ENCODE measurements at regions not wholly inside any gene's neighbourhood (a gene's known extent, or its start where the extent isn't known, plus 50 kb on each side); places are given as distances from the start of the nearest gene placed in this dataset.

DNA sequence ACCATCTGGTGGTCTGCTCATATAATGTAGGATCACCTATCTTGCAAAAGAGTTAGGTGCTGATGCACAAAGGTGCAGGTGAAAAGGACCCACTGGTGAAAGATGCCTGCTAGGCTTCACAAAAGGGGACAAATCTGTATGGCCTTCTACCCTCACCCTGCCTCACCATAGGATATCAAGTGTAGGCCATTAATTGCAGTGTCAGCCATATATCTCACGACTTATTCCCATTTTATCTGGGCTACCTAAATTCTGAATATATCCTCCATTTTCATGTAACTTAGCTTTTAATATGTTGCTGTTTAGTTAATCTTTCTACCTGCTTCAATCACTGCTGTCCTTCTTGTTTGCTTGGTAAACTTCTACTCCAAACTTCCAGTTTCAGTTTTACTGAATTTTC, 84.2 kb upstream of the DPH5 start:
- DNase-seq (ENCODE audit: low read depth): no peak
- H3K4me3 ChIP-seq (ENCODE audit: low read length): no peak overlapping the region
- TF ChIP-seq, protein P1, sequence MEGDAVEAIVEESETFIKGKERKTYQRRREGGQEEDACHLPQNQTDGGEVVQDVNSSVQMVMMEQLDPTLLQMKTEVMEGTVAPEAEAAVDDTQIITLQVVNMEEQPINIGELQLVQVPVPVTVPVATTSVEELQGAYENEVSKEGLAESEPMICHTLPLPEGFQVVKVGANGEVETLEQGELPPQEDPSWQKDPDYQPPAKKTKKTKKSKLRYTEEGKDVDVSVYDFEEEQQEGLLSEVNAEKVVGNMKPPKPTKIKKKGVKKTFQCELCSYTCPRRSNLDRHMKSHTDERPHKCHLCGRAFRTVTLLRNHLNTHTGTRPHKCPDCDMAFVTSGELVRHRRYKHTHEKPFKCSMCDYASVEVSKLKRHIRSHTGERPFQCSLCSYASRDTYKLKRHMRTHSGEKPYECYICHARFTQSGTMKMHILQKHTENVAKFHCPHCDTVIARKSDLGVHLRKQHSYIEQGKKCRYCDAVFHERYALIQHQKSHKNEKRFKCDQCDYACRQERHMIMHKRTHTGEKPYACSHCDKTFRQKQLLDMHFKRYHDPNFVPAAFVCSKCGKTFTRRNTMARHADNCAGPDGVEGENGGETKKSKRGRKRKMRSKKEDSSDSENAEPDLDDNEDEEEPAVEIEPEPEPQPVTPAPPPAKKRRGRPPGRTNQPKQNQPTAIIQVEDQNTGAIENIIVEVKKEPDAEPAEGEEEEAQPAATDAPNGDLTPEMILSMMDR (conservative IDR thresholded peaks at IDR 0.05; ENCODE audit: low read depth, low read length): no peak

DNA sequence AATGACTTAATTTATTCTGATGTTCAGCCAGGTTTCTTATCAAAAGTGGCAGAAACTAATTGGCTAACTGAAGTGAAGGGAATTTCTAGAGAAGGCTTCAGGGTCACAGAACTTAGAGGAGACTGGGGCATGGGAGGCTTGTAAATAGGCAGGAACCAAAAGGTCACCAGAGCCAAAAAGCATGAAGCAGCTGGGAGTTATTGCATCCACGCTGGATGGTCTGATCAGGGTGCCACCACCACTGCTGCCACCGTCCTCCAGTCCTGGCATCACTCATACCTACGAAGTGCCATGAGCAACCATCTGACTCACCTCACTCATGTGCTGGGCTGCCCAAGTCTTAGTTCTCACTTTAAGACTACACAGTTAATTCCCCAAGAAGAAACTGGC, 82.5 kb upstream of the DPH5 start:
- DNase-seq (ENCODE audit: low read depth): no peak
- no peak overlapping the region for H3K4me3 ChIP-seq (ENCODE audit: low read length)
- TF ChIP-seq, protein P1 (conservative IDR thresholded peaks at IDR 0.05; ENCODE audit: low read depth, low read length): no peak

DNA sequence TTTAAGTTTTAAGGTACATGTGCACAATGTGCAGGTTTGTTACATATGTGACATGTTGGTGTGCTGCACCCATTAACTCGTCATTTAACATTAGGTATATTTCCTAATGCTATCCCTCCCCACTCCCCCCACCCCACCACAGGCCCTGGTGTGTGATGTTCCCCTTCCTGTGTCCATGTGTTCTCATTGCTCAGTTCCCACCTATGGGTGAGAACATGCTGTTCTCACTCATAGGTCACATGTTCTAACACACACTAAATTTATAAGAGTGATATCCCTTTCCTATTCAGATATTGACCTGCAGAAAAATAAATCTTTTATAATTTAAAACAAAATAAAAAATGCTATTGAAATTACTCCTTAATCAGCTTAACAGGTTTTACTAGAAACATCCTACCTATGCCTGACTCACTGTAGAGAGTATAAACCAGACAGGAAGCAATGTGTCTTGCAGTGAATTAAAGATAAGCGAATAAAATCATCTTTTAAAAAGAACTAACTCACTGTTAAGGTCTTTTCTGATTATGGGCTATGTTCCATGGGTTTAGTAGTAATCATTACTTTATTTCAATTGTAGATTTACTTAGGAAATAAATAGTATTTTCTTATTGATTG, 82.0 kb upstream of the DPH5 start:
- TF ChIP-seq, protein P1 (conservative IDR thresholded peaks at IDR 0.05; ENCODE audit: low read depth, low read length): no peak
- no peak for DNase-seq (ENCODE audit: low read depth)
- H3K4me3 ChIP-seq (ENCODE audit: low read length): no peak overlapping the region

DNA sequence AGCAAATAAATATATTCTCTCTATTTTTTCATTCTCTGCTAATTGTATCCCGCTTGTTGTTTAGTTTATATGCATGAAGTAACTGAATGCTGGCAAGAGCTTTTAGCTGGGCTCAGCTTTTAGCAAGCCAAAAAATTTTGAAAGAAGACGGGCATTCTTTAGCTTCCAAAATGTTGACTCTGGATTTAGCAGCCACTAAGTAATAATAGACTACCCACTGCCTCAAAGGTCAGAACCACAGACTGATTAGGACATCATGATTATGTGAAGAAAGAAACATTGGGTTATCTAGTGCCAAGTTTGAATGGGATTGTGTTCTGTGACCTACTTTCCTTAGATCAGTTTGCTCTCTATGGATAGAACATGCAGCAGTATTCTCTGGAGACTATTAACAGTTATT, 80.3 kb upstream of the DPH5 start:
- TF ChIP-seq, protein P1 (conservative IDR thresholded peaks at IDR 0.05; ENCODE audit: low read depth, low read length): no peak
- H3K4me3 ChIP-seq (ENCODE audit: low read length): no peak overlapping the region
- DNase-seq (ENCODE audit: low read depth): no peak

DNA sequence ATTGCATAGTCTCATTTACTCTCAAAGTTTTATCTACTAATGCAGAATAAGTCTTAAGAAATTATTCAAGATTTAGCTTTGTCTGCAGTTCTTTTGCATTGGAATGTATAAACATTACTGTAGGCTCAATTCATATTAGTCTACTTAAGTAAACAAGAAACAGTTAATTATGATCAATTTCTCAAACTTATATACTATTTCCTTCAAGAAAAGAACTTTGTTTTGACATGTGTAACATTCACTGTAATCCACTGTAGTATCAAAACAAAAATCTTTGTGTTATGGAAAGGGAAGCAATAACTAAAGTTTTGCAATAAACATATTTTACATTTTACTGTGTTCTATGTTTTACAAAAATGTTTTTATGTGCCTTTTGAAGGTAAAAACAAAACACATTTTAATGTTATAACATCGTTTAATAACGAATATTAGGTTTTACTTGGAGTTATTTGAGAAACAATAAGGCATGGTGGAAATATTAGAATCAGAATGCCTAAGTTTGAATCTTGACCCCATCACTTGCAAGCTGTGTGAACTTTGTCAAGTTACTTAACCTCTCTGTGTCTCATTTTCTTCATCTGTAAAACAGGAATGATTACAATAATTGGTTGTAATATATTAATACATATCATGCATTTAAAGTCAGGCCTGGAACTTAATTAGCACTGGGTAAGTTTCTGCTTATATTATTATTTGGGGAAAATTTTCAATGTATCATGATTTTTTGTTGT, 77.0 kb upstream of the DPH5 start:
- TF ChIP-seq, protein P1 (conservative IDR thresholded peaks at IDR 0.05; ENCODE audit: low read depth, low read length): no peak
- no peak overlapping the region for H3K4me3 ChIP-seq (ENCODE audit: low read length)
- DNase-seq (ENCODE audit: low read depth): no peak

DNA sequence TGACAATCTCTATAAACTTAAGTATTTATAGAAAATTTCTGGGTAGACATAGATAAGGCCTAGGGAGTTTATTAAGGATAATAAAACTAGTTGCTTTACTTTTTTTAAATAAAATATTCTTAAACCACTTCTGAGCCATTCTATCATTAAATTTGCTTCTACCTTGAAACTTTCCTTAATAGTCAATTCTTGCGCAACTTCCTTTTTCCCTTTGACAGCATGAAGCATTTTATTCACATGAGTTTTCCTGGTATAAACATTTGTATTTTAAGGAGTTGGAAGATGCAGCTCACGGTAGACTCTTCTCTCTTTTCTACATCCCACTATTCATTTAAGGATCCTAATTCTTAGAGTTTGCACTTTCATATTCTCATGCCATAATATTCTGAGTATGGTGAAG, 75.8 kb upstream of the DPH5 start:
- no peak overlapping the region for H3K4me3 ChIP-seq (ENCODE audit: low read length)
- TF ChIP-seq, protein P1 (conservative IDR thresholded peaks at IDR 0.05; ENCODE audit: low read depth, low read length): no peak
- DNase-seq (ENCODE audit: low read depth): no peak

DNA sequence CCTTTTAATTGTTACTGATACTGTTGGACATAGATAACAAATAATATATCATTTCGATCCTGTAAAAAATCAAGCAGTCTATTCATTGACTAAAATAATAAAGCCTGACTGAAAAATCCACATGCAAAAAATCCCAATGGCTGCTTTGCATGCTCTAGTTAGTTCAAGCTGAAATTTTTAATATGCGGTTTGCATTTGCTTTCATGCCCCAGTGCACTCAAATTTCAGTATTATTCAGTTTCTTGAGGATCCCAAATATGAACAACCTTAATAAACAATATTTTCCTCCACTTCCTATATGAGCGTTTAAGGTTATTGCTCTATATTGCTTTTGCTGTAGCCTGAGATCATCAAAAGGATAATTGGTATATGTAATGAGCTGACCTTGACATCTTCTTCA, 75.1 kb upstream of the DPH5 start:
- no peak overlapping the region for H3K4me3 ChIP-seq (ENCODE audit: low read length)
- TF ChIP-seq, protein P1 (conservative IDR thresholded peaks at IDR 0.05; ENCODE audit: low read depth, low read length): no peak
- DNase-seq (ENCODE audit: low read depth): no peak

All from retinal pigment epithelial cell (primary cell).